ENCODE measurements at regions not wholly inside any gene's neighbourhood (a gene's known extent, or its start where the extent isn't known, plus 50 kb on each side); places are given as distances from the start of the nearest gene placed in this dataset.

- DNase-seq: no peak
These were observed 187.0 kb downstream of the ANKRD50 start for GRCh38 chr4:124525524-124525923.

DNA sequence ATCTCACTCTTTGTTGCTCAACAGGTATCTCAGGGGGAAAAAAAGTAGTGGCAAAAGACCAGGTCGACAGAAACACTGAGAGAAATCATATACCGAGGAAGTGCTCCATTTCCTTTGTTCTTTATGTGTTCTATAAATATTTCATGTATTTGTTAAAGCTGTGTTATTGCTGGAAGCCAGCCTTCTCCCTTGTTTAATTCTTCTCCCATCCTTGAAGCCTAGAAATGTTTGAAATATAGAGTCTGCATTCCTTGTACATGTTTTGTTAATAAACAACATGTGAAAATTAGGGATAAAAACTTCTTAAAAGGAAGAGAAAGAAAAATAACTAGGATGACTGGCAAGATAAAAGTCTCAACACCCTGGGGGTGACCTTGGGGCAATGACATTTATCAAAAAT lies 186.2 kb downstream of the ANKRD50 start:
- no peak for DNase-seq

DNA sequence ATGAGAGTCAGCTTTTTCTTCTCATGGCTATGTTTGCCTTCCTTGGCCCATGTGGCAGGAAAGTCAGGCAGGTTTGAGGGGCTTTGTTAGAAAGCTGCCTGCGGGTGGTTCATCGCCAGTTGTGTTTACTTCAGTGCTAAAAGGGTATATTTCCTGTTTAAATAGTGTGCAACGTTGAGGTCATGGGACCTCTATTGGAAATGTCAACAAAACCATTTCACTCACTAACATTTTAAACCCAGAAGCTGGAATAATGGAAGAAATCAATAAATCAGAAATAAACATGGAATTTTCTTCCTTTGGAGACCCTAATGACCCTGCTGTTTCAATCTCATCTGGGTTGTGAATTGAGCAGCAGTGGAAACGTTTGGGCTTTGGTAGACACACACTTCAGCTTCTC lies 185.8 kb downstream of the ANKRD50 start:
- DNase-seq: no peak

GRCh38 chr4:124527364-124527763 lies 185.2 kb downstream of the ANKRD50 start:
- no peak for DNase-seq

- DNase-seq: no peak
These were observed 183.4 kb downstream of the ANKRD50 start for GRCh38 chr4:124529131-124529530.

- DNase-seq: no peak
These were observed 182.0 kb downstream of the ANKRD50 start for GRCh38 chr4:124530464-124531077.

DNA sequence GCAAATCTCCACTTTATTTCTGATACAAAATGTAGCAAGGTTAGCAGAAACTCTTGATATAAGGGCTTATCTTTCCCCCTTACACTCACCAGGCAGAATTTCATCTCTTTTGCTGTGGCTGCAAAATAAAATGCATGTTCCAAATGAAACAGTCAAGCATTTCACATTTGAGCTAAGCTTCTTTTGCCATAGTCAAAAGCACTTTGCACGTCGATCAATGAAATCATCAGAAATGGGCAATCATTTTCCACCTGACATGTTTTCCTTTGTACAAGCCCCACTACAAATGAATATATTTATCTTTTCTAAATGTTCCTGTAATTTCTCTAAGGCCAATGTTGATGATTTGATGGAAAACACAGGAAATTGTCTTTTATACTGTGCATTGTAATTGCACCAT lies 178.4 kb downstream of the ANKRD50 start:
- no peak for DNase-seq

- no peak for DNase-seq
These were observed 177.5 kb downstream of the ANKRD50 start for GRCh38 chr4:124535003-124535402.

- no peak for DNase-seq
These were observed 175.6 kb downstream of the ANKRD50 start for GRCh38 chr4:124536946-124537345.

DNA sequence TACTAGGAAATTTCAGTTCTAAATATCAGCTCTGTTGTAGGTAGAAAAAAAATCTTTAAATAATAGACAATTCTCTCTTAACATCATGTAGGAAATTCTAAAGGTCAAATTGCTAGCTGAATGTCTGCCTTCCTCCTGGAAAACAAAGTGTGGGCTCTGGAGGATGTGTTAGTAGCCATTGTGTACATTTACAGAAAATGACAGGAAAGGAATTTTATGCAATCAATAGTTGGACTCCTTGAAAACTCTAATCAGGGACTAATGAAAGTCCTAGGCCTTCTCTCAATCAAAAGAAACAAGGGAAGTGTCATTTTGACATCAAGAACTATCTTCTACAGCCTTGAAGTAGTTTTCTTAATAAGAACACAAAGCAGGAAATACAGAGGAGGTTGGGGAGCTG lies 174.6 kb downstream of the ANKRD50 start:
- DNase-seq: no peak

GRCh38 chr4:124540014-124540413 lies 172.5 kb downstream of the ANKRD50 start:
- no peak for DNase-seq

DNA sequence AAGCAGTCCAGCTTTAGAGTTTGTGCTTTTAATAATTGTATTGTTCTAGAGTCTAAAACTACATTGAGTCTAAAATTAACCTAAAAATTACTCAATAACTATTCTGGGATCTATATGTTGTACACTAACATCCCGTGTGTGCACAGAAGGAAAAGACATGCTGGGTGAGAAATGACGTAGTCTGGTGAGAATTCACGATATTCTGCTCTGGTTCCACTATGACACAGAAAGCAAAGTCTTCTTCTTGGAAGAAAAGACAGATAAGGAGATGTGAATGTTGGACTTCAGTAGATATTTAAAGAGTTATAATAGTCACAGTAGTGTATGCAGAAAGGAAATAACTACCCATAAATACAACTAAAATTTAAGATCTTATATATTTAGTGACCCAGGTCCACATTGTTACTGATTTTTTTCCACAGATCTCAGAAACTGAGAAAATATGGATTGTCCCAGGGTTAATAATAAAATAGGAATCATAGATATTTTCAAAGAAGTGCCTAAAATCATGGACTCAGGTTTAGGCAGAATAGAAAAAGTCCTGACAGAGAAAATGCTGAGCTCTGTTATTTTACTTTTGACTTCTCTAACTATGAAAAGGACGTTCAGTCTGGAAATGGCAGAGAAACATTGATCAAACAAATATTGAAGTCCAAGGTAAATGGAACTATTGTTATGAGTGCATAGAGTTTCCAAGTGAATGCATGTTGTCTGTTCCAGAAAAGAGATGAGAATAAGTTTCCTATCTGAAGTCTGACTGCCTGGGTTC lies 170.7 kb downstream of the ANKRD50 start:
- no peak for DNase-seq

GRCh38 chr4:124555959-124556358 lies 156.6 kb downstream of the ANKRD50 start:
- DNase-seq: no peak

DNA sequence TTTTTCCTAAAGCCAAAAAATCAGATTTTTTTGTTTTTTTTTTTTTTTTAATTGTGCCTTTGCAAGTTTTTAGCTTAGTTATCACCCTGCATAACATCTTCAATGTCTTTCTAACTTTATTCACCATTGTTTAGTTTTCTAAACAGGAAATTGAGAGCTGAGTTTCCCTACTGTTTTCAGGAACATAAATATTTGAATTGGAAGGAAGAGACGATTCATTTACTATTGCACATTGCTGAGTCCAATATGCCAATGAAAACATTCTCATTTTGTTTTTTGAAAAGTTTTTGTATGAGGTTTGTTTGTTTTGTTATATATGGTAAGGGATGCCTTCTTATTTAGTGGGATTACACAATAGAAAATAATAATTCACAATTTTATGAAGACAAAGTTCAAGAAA lies 148.4 kb downstream of the ANKRD50 start:
- no peak for DNase-seq

DNA sequence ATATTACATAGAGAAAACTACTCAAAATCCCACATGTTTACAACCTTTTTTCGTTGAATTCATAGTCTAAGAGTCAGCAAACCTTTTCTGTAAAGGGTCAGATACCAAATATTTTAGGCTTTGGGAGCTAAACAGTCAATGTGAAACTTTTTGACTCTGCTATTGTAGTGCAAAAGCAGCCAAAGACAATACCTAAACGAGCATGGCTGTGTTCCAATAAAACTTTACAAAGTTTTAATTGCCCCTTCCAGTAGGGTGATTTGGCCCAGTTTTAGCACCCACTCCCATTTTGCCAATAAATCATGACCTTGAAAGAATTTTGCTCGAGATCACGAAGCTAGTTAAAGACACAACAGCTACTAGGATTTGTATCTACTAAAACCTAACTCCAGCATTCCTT lies 147.2 kb downstream of the ANKRD50 start:
- DNase-seq: no peak

GRCh38 chr4:124566030-124566429 lies 146.5 kb downstream of the ANKRD50 start:
- no peak for DNase-seq

- DNase-seq: no peak
These were observed 139.5 kb downstream of the ANKRD50 start for GRCh38 chr4:124573056-124573455.

DNA sequence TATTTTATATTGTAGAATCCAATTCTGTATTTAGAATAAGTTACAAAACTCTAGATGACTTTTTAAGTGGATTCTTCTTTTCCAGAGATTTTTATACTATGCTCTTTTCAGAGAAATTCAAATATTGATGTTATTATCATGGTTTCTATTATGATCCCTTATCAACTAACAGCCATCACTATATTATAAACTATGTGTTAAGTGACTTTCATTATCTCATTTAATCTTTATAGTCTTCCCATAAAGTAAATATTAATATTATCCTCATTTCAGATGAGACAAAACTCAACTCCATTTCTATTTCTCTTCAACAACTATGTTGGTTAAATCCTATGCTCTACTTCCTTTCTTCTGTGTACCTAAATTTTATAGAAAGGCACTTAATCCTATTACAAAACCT lies 132.6 kb downstream of the ANKRD50 start:
- DNase-seq: no peak

- DNase-seq: no peak
These were observed 128.7 kb downstream of the ANKRD50 start for GRCh38 chr4:124583797-124584196.

DNA sequence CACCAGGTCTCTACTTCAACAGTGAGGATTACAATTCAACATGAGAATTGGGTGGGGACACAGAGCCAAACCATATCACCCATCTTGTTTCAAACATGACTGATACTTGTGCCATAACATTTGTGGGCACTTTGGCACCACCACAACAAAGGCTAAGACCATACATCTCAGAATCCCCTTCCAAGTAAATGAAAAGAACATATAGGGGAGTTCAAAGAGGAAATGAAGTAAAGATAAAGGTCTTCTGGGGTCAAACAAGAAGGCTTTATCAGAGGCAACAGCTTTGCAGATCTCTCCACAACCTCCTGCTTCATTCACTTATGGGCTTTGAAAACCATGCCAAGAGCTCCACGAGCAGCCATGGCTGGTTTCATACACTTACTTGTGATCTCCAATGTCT lies 122.7 kb downstream of the ANKRD50 start:
- no peak for DNase-seq

DNA sequence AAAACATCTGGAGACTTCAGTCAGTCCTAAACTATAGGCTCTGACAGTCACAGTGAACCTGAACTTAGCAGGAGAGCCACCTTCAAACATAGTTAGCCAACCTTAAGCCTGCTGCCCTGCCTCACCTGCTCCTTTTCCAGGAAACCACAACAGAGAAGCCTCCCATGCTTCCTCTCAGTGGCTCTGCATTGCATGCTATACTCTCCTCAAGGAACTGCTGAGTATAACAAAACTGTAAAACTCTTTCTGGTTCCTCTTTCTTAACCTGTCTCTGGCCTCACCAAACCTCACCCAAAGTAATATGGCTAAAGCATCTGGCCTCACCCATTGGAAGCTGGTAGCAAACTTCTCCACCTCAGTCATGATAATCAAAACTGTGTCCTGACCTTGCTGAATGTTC lies 122.1 kb downstream of the ANKRD50 start:
- no peak for DNase-seq

DNA sequence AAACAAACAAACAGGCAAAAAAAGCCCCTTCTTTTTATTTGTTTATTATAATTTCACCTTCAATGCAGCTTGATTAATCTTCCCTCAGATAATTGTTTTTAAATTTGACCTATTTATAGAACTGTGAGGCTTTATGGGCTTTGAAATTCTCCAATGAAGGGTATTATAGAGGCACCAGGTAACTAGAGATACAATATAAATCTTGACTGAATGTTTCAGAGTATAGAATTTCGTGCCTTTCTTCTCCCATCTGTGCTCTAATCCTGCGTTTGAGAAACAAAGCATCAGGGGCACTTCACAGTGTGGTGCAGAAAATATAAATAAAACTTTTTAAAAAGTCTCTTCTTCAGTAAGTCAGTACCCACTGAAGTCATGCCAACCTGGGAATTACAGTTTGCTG lies 120.9 kb downstream of the ANKRD50 start:
- no peak for DNase-seq

DNA sequence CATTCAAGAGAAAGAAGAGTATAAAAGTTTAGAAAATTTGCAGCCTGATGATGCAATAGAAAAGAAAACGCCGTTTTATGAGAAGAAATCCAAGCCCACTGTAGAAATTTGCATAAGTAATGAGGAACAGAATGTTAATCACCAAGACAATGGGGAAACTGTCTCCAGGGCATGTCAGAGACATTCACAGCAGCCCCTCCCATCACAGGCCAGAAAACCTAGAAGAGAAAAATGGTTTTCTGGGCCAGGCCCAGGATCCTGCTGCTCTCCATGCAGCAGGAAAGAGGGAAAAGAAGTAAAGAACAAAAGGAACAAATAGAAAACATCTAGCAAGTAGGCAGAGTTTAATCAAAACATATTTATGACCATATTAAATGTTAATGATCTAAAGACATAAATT lies 119.0 kb downstream of the ANKRD50 start:
- DNase-seq: no peak

DNA sequence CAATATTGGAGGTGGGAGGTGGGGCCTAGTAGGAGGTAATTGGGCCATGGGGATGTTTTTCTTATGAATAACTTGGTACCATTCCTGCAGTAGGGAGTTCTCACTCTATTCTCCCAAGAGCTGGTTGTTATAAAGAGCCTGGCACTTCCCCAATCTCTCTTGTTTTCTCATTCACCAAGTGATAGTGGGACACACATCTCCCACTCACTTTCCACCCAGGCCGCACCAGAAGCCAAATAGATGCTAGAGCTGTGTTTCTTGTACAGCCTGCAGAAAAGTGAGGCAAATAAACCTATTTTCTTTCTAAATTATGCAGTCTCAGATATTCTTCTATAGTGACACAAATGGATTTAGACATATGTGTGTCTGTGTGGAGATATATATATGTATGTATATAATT lies 117.6 kb downstream of the ANKRD50 start:
- DNase-seq: no peak

- DNase-seq: no peak
These were observed 115.7 kb downstream of the ANKRD50 start for GRCh38 chr4:124596816-124597215.
